Small intestine (tissue), 7 donors: ENCODE measurements at regions not wholly inside any gene's neighbourhood (a gene's known extent, or its start where the extent isn't known, plus 50 kb on each side); places are given as distances from the start of the nearest gene placed in this dataset.

Source experiments
- DNase-seq, 2 donors: peaks; one replicate each; pipeline versions ENCODE4 v3.0.0 to v3.0.0-alpha.2; 2013
- FAIRE-seq: peaks from 2 replicates; lab custom pipeline; 2012; peaks lifted over from hg19 to GRCh38; lab: Jason Lieb, UNC
- H3K27ac ChIP-seq, 3 donors: one replicate each; pipeline ENCODE4 v1.5.1; 2013; ENCODE audit warnings: low read length in 2 of 3, mild to moderate bottlenecking in 2 of 3, control low read depth in 1 of 3, inconsistent platforms in 1 of 3, low read depth in 1 of 3, moderate library complexity in 1 of 3
- H3K27me3 ChIP-seq, 3 donors: one replicate each; pipeline ENCODE4 v1.6.1; 2013; ENCODE audit warnings: low read length in 3 of 3, inconsistent platforms in 1 of 3; ENCODE audit not compliant: control insufficient read depth in 3 of 3, insufficient read depth in 3 of 3
- H3K36me3 ChIP-seq, 3 donors: one replicate each; pipeline ENCODE4 v1.6.1; 2013; ENCODE audit warnings: low read length in 3 of 3, inconsistent platforms in 1 of 3, low read depth in 1 of 3, mild to moderate bottlenecking in 1 of 3, moderate library complexity in 1 of 3; ENCODE audit not compliant: control insufficient read depth in 3 of 3, insufficient read depth in 2 of 3
- H3K4me1 ChIP-seq, 3 donors: one replicate each; pipeline ENCODE4 v1.6.1; 2013; ENCODE audit warnings: low read length in 2 of 3, inconsistent platforms in 1 of 3, low read depth in 1 of 3, mild to moderate bottlenecking in 1 of 3, moderate library complexity in 1 of 3; ENCODE audit not compliant: control insufficient read depth in 3 of 3, insufficient read depth in 2 of 3
- H3K4me3 ChIP-seq, 3 donors: one replicate each; pipeline ENCODE4 v1.5.1; 2013; ENCODE audit warnings: low read length in 3 of 3, control low read depth in 1 of 3, inconsistent platforms in 1 of 3, low read depth in 1 of 3, mild to moderate bottlenecking in 1 of 3, moderate library complexity in 1 of 3
- H3K9me3 ChIP-seq, 2 donors: one replicate each; pipeline ENCODE4 v1.6.1; 2013; ENCODE audit warnings: low read depth in 1 of 2, low read length in 1 of 2; ENCODE audit not compliant: control insufficient read depth in 2 of 2, insufficient read depth in 1 of 2
- WGBS, 3 donors: extraction: QIAGEN DNeasy Blood & Tissue Kit; methylation state at CpG; one replicate each; pipeline ENCODE4 v1.1.7; 2013; 5-methylcytosine and 5-hydroxymethylcytosine counted together
- donor health status: healthy with polysubstance abuse.
- donor health status: control.
- donor health status: control.
- donor health status: Bipolar disorder and iron deficiency.
- donor health status: healthy.

DNA sequence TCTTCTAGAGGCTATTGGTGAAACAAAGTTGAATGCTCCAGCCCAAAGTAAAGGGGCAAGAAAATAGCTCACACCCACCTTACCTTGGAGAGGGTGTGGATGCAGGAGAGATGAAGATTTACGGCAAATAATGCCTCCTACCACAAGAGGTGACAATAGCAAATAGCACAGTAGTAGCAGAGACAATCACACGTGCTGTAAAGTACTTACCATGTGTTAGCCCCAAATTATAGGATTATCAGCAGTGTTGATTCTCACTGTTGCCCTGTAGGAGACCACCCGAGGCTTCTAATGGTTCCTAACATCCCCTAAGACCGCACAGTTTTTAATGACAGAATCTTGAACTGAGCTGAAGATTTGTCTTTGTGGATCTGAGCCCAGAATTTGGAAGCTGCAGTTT is 94.8 kb upstream of the FOXA2 start:
- FAIRE-seq (no peak), DNase-seq (no peak)
- H3K27ac ChIP-seq = no peak overlapping the region
- H3K4me1 ChIP-seq = no peaks in the 10 kb centered on the region
- WGBS, 3 donors = 62 to 75% (median 70%) methylated on average over 4 of the region's 4 CpGs
- peaks cover 0 to 3% (median 0%) of the 10 kb centered on the region in 3 donors for H3K27me3 ChIP-seq
- no peaks in the 10 kb centered on the region for H3K36me3 ChIP-seq
- no peak overlapping the region for H3K4me3 ChIP-seq
- H3K9me3 ChIP-seq = peaks cover 0 to 4% of the 10 kb centered on the region in 2 donors

DNA sequence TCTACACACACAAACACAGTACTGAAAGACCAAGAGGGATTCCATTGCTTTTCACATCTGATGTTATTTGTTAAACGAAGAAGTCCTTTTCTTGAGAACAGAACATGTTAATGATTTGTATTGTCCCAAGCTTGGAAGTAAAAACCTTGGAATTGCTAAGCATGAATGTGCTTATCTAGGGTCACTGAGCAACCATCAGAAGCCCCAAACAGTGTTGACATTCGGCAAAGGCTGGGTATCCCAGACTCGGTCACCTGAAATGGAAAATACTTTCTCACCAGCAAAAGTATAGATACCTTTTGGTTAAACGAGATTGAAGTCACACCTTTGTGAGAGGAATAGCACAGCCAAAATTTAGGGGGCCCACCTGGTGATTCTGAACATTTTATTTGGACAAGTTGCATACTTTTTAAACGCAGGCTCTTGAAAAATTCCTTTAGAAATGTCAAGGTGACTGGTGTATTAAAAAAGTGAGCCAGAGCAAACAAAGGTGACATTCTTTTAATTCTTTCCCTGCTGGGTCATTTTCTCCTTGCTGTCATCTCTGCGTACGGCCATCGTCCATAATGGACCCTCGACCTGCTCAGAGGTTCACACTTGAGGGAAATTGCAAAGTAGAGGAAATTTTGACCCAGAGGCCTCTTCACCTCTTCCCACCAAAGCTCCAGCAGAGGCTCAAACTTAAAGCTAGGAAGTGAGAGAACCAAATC is 95.8 kb upstream of the FOXA2 start:
- H3K36me3 ChIP-seq = no peaks in the 10 kb centered on the region
- DNase-seq (no peak), FAIRE-seq (no peak)
- H3K4me3 ChIP-seq = no peak overlapping the region
- H3K4me1 ChIP-seq = no peaks in the 10 kb centered on the region
- peaks cover 0 to 3% (median 0%) of the 10 kb centered on the region in 3 donors for H3K27me3 ChIP-seq
- H3K27ac ChIP-seq = no peak overlapping the region
- peaks cover 0 to 4% of the 10 kb centered on the region in 2 donors for H3K9me3 ChIP-seq
- 35 to 63% (median 42%) methylated on average over 9 of the region's 9 CpGs for WGBS, 3 donors

DNA sequence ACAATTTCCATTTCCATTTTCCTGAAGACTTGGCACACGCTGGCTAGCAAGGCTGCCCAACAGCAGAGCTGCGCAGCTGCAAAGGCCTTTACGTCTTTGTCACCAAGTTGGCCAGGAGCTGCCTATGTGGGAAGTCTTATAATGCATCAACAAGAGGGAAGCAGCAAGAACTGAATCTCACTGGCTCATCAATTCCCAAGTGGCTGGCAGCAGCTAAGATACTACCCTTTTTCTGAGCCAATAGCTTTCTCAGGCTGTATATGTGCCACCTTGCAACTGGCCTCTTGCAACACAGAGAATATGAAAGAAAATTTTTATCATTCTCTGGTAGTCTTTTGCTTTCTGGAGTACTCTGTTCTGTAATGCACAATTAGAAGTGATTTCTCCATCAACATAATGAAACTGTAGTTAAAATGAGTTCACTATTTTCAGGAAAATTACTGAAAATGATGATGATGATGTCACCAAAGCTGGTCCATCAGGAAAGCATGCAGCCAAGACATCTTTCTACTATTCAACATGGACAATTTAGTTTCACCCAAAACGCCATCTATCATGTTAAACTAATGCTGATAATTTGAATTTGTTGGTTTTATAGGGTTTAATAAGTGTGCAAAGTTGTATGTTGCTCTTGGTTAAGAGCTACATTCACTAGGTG is 97.3 kb upstream of the FOXA2 start:
- WGBS, 3 donors = 67 to 85% (median 79%) methylated on average over 4 of the region's 4 CpGs
- peaks cover 0 to 8% of the 10 kb centered on the region in 2 donors for H3K9me3 ChIP-seq
- H3K4me3 ChIP-seq = no peak overlapping the region
- H3K4me1 ChIP-seq = no peaks in the 10 kb centered on the region
- DNase-seq (no peak), FAIRE-seq (no peak)
- H3K27ac ChIP-seq = no peak overlapping the region
- H3K27me3 ChIP-seq = peaks cover 0 to 3% (median 0%) of the 10 kb centered on the region in 3 donors
- no peaks in the 10 kb centered on the region for H3K36me3 ChIP-seq

DNA sequence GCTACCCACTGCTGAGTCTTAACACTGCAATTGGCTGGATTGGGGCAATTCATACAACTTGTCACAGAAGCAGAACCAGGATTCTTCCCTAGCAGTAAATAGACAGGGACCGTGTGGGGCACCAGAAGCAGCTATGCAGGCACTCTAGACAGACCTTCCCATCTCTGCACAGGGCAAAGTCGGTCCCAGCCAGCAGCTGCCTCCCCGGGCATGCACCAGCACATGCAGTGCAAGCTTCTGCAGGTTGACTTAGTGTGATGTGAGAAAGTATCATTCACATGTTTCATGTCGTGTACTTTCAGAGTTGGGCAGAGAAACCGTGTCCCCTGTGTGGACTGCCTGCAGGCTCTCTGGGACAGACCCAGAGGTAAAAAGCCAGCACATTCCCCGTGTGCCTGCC is 98.0 kb upstream of the FOXA2 start:
- WGBS, 3 donors = 75 to 79% (median 76%) methylated on average over 6 of the region's 6 CpGs
- Histone ChIP-seq H3K27me3 (peaks cover 0 to 3% (median 0%) of the 10 kb centered on the region in 3 donors), H3K36me3 (no peaks in the 10 kb centered on the region), H3K4me1 (no peaks in the 10 kb centered on the region), H3K4me3 (no peak overlapping the region), H3K9me3 (peaks cover 0 to 8% of the 10 kb centered on the region in 2 donors), H3K27ac (no peak overlapping the region)
- DNase-seq = no peak
- FAIRE-seq = no peak

DNA sequence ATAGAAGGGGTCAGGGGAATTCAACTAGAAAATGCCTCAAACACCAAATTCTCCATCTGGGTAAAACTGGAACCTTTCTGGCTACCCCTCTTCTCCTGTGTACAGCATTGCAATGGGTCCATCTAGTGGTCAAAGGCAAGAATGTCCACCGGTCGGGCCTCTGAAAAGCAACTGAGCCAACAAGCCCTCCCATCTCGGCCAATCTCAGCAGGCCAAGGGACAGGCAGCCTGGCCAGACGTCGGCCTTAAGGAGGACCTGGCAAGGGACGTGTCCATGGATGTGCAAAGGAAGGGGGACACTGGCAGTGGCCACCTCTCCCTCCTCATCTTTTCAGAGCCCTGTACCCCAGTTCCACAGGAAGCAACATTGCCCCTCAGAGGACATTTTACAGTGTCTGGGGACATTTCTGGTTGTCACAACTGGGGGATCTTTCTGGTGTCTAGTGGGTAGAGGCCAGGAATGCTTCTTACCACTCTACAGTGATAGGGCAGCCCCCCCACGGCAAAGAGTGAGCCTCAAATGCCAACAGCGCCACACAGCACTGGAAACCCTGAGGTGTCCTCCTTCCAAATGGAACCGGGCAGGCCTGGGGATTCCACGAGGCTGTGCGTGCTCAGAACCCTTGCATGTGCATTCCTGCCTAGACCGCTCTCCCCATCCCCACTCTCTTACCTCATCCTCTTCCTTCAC is 99.8 kb upstream of the FOXA2 start:
- Histone ChIP-seq H3K9me3 (peaks cover 0 to 4% of the 10 kb centered on the region in 2 donors), H3K4me3 (no peak overlapping the region), H3K36me3 (no peaks in the 10 kb centered on the region), H3K4me1 (no peaks in the 10 kb centered on the region), H3K27me3 (peaks cover 0 to 3% (median 0%) of the 10 kb centered on the region in 3 donors), H3K27ac (no peak overlapping the region)
- DNase-seq (peak; percentile 54 to 65), FAIRE-seq (no peak)
- 33 to 36% (median 35%) methylated on average over 12 of the region's 12 CpGs for WGBS, 3 donors

DNA sequence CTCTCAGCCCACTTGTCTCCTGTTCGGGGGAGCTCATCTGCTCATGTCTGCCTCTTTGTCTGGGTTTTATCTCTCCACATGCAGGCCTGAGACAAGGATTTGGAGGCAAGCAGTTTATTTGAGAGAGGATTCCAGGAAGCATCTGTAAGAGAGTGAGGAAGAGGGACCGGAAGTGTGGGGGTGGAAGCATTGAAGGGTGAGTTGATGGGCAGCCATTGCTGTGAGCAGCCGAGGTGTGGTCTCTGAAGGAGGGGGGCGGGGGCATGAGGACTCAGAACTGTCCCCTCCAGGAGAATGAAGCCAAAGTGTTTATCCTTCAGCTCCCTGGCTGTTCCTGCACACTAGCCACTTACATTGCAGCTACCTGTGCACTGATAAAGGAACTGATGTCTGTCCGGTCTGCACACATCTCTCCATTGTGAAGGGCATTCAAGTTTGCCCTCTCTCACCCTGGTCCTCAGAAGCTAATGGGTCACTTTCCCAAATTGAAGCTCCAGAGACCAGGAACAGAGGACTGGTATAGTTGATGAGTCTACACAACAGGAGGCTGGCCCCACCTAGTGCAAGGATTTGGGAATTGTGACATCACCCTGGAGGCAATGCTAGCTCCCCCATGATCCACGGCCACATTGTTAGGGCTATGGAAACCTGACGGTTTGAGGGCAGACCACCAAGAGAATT is 100.5 kb upstream of the FOXA2 start:
- Histone ChIP-seq H3K36me3 (no peaks in the 10 kb centered on the region), H3K27ac (no peak overlapping the region), H3K4me1 (no peaks in the 10 kb centered on the region), H3K27me3 (peaks cover 0 to 3% (median 0%) of the 10 kb centered on the region in 3 donors), H3K4me3 (no peak overlapping the region), H3K9me3 (peaks cover 0 to 4% of the 10 kb centered on the region in 2 donors)
- DNase-seq = no peak
- no peak for FAIRE-seq
- WGBS, 3 donors = 49 to 55% (median 51%) methylated on average over 7 of the region's 7 CpGs

DNA sequence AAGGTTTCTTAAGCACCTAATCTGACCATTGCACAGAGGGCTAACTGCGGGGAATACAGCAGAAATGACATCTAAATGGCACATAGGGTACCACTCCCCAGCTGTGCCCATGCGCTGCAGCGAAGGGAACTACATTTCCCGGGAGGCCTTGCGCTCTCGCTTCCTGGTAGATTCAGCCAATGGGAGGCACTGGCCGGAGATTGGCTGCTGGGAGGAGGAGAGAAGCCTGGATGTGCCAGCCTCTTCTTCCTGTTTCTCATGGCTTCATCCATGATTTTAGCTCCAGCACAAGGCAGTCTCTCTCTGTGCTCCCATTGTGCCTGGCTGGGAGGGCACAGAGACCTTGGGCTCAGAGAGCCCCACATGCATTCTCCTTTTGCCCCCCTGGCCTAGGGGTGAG is 101.7 kb upstream of the FOXA2 start:
- H3K27me3 ChIP-seq = peaks cover 0 to 3% (median 0%) of the 10 kb centered on the region in 3 donors
- H3K27ac ChIP-seq = no peak overlapping the region
- H3K9me3 ChIP-seq = peaks cover 0 to 4% of the 10 kb centered on the region in 2 donors
- DNase-seq (peak; percentile 41 to 46), FAIRE-seq (no peak)
- 37 to 48% (median 42%) methylated on average over 7 of the region's 7 CpGs for WGBS, 3 donors
- H3K4me1 ChIP-seq = no peaks in the 10 kb centered on the region
- H3K36me3 ChIP-seq = no peaks in the 10 kb centered on the region
- no peak overlapping the region for H3K4me3 ChIP-seq
